OCI-LY7 (cell line): ENCODE measurements at regions not wholly inside any gene's neighbourhood (a gene's known extent, or its start where the extent isn't known, plus 50 kb on each side); places are given as distances from the start of the nearest gene placed in this dataset.

Source experiments
- EZH2phosphoT487 ChIP-seq: fragments of 200-600 bp; sonication (generic); IDR thresholded peaks from 2 replicates; pipeline ENCODE4 v1.6.1; 2018; ENCODE audit warnings: low read depth, borderline replicate concordance, mild to moderate bottlenecking, mixed run types, antibody characterized with exemption, low read length, moderate library complexity, mixed read lengths
- TF ChIP-seq, protein P1 (sequence below): fragments of 200-600 bp; sonication (generic); conservative IDR thresholded peaks from 2 replicates; pipeline ENCODE4 v1.5.1; 2014; ENCODE audit warnings: mild to moderate bottlenecking, antibody characterized with exemption, low read length, moderate library complexity, mixed read lengths

- no peak for TF ChIP-seq EZH2phosphoT487
- TF ChIP-seq, protein P1, sequence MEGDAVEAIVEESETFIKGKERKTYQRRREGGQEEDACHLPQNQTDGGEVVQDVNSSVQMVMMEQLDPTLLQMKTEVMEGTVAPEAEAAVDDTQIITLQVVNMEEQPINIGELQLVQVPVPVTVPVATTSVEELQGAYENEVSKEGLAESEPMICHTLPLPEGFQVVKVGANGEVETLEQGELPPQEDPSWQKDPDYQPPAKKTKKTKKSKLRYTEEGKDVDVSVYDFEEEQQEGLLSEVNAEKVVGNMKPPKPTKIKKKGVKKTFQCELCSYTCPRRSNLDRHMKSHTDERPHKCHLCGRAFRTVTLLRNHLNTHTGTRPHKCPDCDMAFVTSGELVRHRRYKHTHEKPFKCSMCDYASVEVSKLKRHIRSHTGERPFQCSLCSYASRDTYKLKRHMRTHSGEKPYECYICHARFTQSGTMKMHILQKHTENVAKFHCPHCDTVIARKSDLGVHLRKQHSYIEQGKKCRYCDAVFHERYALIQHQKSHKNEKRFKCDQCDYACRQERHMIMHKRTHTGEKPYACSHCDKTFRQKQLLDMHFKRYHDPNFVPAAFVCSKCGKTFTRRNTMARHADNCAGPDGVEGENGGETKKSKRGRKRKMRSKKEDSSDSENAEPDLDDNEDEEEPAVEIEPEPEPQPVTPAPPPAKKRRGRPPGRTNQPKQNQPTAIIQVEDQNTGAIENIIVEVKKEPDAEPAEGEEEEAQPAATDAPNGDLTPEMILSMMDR: no peak
These were observed 126.1 kb upstream of the CPEB4 start for GRCh38 chr5:173762045-173762444.
